ENCODE measurements at regions not wholly inside any gene's neighbourhood (a gene's known extent, or its start where the extent isn't known, plus 50 kb on each side); places are given as distances from the start of the nearest gene placed in this dataset.

DNA sequence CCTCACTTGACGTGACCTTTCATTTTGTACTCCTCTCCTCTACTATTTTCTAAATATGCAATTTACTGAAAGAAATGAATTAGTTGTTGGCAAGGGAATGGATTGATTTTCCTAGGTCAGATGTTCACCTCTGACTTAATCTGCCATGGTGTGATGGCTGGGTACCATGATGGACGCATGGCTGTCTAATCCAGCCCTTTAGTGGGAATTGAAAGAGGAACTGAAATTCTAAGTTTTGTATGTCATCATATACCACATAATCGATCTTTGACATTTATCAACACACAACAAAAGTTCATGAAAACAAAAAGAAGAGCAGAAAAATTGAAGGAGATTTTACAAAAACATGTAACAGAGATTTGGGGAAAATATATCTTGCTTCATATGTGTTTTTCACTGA lies 331.3 kb upstream of the SNX7 start:
- no peak for DNase-seq (ENCODE audit: low read depth)

DNA sequence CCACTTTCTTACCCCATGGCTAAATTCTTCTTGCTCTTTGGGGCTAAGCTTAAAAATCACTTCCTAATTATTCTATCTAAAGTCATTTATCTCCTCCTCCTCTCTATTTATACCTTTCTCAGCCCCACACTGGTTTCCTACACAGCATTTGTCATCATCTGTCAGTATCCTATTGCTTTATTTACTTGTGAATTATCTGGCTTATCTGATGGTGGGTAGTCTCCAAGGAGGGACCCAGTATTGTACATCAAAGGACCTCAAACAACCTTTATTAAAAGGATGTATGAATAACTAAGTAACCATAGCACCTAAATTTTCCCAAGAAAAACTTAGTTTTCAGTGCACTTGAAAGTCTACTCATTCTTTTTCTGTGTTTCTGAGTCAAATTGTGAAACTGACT lies 332.7 kb upstream of the SNX7 start:
- DNase-seq (ENCODE audit: low read depth): no peak

DNA sequence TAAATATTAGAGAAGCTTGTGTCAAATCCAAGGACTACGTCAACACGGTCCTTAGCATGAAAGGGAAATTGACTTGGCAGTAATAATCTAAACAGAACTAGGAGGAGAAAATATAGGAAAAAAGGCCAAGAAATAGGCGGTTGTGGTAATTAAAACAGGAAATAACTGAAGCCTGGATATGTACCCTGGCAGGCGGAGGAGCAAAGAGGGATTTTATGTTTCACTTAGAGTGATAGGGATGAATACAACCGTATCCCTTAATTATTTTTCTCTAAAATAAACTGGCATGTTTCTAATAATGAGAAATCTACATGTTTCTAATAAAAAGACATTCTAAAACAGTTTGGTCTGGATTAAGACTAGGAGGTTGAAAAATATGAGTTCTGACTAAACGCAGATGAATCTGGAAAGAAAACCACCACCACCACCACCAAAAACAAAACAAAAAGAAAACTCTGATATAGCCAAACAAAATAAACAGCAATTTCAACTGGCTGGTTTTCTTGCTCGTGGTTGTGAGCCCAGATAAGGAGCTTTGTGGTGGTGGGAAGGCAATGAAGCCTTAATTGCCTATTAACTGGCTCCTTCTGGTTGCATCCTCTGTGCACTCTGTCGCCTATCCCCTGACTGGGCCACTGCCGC lies 334.2 kb upstream of the SNX7 start:
- no peak for DNase-seq (ENCODE audit: low read depth)

DNA sequence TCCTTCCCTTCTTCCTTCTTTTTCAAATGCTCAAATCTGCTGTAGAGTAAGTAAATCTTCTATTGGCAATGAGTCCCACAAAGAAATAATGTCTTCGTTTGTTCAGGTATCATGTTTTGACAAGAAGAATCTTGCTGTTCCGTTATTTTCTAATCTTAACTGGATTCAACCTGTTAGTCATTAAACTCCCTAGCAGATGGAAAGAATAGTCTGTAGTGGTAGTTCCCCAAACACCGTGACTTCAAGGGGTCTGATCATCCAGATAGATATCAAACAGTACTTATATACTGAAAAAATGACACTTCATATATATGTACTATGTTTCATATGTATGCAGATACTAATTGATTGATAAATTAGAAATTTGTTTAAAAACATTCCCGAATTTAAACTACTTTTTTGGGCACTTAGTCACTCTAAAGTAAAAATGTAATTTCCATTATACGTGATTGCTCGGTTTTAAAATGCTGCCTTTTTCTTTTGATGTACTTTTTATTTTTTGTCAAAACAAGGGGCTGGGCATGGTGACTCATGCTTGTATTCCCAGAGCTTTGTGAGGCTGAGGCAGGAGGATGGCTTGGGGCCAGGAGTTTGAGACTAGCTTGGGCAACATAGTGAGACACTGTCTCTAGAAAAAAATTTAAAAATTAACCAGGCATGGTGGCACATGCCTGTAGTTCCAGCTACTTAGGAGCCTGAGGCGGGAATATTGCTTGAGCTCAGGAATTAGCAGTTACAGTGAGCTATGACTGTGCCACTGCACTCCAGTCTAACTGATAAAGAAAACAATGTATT lies 335.7 kb upstream of the SNX7 start:
- DNase-seq (ENCODE audit: low read depth): no peak

DNA sequence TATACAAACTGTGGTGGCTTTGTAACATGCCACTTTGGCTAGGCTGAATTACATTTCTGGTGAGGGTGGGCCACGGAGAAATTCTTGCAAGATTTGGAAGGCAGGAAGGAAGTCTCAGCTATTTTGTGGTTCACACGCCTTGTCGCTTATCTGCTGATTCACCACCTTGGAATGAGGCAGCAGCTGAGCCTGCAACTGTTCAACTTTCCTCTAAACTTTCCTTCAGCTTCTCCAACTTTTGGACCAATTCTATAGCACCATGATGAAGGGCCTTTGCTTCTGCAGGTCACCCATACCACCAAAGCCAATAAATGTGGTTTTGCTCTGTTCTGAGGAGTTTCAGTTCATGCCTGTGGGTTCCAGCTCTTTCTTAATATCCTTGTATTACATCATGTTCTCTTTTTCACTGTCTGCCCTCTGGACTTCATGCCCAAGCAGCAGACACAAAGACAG lies 337.6 kb upstream of the SNX7 start:
- no peak for DNase-seq (ENCODE audit: low read depth)

DNA sequence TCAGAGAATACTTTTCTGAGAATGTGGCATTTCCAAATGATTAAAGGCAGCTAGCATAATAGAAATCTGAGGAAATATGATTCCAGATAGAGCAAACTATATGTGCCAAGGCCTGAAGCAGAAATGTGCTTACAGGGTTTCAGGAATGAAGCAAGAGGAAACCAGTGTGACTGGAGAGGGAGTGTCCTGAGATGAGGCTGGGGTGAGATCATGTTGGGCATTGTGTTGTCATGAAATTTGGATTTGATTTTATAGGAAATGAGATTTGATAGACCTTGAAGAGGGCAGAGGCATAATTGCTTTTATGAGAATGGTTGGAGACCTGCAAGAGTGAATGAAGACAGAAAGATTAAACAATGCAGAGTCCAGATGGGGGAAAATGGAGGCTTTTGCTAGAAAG lies 338.1 kb upstream of the SNX7 start:
- no peak for DNase-seq (ENCODE audit: low read depth)

DNA sequence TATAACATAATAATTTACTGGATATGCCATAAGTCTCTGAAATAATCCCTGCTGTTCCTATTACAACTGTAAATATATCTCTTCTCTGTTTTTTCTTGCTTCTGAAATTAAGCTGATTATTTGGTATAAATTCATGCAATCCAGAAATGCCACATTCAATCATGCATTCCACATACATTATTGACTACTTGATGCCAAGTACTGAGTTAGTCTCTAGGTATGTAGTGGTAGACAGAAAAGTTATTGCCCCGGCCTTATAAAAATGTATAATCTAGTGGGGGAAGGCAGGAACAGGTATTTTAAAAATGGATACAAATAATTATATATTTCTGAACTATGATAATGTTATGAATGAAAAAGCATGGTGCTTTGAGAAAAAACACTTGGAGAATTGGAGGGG lies 338.6 kb upstream of the SNX7 start:
- no peak for DNase-seq (ENCODE audit: low read depth)

DNA sequence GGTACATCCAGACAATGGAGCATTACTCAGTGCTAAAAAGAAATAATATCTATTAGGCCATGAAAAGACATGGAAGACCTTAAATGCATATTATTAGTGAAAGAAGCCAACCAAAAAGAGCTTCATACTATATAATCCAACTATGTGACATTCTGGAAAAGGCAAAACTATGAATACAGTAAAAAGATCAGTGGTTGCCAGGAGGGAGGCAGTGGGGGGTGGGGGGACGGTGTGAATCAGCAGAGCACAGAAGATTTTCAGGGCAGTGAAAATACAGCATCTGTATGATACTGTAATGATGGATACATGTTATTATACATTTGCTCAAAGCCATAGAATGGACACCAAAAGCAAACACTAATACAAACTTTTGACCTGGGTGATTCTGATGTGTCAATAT lies 339.4 kb upstream of the SNX7 start:
- no peak for DNase-seq (ENCODE audit: low read depth)

DNA sequence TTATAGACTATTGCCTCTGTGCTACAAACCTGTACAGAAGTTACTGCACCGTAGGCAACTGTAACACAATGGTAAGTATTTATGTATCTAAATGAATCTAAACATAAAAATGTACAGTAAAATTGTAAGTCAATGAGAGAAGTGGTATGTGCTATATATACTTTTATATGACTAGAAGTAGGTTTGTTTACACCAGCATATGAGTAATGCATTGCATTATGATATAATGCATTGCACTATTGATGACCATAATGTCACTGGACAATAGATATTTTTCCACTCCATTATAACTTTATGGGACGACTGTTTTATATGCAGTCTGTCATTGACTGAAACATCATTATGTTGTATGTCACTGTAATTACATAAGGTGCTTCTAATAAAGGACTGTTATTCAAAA lies 340.3 kb upstream of the SNX7 start:
- DNase-seq (ENCODE audit: low read depth): no peak

DNA sequence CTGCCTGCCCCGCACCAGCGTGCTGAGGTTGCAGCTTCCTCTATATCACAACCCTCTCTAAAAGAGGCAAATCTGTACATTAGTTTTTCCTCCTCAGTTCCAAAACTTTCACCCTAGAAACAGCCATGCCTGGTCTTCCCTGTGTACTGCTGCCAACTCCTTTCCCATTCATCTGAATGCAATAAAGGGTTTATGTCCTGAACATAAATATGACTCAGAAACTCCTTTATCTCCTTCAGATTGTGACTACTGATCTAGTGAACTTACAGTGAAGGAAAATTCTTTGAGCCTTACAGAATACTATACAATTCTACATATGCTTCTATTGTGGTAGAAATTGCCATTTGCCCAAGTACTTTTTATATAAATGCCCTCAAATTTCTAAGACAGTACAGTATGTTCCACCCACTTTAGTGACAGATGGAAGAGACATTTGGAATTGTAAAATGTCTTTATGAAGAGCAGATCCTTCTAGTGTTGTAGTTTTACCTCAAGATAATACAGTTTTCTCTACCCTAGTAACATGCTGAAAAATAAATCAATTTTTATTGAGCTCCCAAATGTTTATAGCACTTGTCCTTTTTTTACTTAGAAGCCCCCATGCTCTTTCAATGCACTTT lies 345.1 kb upstream of the SNX7 start:
- no peak for DNase-seq (ENCODE audit: low read depth)

DNA sequence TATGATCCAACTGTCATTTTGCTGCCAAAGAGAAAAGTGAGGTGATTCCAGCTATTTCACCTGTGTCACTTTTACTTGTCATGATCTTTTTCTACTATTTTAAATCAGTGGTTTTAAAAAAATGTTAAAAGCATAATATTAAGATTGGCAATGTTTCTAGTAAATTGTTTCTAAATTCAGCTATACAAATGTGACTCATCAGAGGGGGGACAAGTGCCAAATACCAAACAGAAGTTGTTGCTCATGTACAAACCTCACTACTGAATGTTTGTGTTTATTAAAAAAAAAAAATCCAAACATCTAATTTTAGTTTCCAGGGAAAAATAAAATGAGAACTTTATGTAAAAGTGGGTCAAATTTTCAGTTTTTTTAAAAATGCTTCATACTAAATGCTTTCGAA lies 346.2 kb upstream of the SNX7 start:
- no peak for DNase-seq (ENCODE audit: low read depth)

DNA sequence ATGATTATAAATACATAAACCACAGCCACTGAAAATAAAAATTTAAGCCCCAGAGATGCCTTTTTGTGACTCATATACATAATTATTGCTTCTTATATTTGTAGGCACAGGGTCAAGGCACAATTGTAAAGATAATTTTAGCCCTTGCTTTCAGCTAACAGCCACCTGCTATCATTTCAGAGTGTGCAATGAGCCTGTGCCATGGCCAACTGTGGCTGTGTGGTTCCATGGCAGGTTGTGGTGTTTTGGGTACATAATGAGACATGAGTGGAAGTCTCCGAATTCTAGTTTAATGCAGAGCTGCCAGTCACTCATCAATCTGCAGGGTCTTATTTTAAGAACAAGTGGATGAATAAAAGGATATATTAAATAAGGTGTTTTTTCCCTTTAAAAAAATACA lies 346.9 kb upstream of the SNX7 start:
- no peak for DNase-seq (ENCODE audit: low read depth)

DNA sequence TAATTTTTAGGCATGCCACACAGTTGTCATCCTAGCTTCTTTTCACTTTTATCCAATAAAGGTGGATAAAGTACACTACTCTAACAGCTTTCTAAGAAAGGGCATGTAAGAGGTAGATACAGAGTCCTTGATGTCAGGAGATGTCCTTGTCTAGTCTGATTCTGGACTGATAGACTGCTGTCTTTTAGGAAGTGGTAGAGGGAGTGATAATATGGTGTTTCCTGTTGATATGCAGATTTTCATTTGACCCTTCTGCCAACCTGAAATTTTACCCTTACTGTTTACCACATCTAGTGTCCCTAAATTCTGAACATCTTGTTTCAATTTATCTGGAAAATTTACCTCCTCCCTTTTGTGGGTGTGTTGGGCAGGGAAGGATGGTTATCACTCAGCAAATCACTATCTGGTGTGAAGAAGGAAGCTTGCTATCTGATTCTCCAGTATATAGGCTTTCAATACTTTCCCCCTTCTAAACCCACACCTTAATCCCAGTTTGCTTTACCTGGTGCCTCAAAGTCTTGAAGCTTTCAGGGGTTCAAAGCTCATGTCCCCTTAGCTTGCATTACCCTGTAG lies 354.9 kb upstream of the SNX7 start:
- DNase-seq (ENCODE audit: low read depth): no peak

DNA sequence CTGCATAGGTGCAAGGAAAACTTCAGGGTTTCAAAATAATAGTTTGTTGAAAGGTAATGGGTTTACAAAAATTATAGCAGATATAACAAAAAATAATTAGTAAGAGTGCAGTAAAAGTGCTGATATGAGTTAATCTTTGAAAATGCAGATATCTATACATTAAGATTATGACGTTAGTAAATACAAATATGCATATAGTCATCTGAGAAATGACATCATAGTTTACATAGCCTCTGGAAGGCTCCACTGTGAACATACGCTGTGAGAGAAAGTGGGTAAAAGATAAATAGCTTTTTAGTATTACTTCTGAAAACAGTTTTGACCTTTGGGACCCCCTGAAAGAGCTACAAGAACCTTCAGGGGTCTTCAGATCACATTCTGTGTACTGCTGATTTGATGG lies 356.2 kb upstream of the SNX7 start:
- DNase-seq (ENCODE audit: low read depth): no peak

DNA sequence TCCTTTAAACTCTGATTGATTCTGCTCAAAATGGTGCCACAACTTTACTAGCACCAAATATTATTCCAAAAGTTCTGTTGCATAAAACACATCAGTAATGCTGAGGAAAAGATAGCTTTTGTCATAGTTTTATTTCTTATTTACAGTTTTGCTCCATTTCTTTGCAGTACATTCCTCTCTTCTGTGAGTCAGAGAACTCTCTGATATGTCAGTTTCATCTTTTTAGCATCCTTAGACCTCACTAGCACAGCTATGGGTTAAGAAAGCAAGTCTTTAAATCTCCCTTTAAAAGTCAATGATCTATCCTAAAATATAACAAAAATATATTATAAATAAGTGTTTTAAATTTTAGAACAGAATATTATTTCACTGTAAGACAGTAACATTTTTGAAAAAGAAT lies 356.6 kb upstream of the SNX7 start:
- no peak for DNase-seq (ENCODE audit: low read depth)

DNA sequence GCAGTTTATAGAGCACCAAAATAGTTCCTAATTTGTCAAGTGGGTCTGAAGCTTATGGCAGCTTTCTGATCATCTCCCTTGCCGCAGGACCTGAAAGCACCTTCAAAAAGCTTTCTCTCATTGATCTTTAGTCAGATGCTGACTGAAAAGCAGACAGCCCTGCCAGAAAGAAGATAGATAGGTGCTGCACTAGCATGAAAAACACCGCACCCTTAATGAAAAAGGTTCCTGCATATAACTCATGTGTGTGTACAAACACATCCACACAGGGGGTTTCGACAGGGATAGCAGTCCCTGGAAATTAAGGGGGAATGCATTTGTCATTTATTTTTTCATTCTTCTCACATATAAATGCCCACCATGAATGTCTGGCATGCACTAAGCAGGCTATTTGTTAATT lies 361.7 kb upstream of the SNX7 start:
- DNase-seq (ENCODE audit: low read depth): no peak

DNA sequence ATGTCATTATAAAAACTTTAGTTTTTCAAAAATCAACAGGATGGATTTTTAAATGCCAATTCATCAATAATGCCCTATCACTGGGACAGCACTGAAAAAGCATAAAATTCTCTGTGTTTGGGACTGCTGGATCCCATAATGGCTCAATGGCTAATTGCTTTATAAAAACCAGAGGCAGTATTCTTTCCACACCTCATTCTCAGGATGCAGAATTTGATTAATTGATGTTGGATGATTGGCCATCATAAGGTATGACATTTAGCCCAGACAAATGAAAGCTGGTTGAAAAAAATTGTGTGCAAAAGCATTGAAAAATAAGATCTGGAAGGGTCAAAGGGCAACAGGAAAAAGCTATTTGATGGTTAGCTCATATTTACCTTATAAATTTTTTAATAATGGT lies 362.2 kb upstream of the SNX7 start:
- no peak for DNase-seq (ENCODE audit: low read depth)

DNA sequence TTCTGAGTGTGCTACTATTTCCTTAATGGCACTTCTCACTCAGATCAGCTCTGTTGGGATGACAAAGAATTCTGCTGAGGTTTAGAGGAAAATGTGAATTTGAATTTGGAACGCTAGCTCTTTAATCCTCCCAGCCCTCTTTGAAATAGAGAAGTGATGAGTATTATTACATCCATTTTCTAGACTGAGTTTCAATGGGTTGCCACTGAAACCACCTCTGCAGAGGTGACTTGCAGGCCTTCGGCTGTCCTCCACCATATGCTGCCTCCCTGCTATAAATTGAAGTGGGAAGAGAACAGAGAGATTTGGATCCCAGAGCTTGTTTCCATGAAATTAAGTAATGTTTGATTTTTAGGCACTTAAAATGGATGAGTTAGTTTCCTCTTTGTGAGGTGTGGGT lies 363.2 kb upstream of the SNX7 start:
- no peak for DNase-seq (ENCODE audit: low read depth)

DNA sequence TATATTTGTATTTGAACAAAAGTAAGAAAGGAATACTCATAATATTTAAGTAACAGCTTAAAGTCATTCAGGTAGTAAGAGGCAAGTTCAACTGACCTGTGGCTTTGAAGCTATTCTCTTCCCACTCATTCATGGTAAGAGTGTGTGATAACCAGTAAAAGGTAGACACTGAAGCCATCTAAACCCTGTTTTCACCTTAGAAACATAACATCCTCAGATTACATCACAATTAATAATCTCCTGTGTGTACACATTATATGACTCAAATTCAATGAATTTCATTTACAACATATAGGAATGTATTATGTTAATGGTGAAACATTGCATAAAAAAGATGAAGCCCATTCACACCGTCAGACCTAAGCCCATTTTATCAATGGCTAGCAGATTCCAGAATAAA lies 364.8 kb upstream of the SNX7 start:
- no peak for DNase-seq (ENCODE audit: low read depth)

DNA sequence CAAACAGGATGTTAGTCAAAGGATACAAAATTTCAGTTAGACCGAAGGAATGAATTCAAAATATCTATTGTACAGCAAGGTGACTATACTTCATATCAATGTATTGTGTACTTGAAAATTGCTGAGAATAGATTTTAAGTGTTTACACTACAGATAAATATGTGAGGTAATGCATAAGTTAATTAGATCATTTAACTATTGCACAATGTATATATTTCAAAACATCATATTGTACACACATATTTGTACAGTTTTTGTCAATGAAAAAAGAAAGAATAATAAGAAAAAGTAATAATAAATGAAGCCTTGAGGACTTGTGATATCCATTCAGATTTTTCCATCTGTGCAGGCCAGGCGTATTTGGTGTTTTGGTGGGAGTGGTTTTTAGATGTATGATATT lies 367.4 kb upstream of the SNX7 start:
- DNase-seq (ENCODE audit: low read depth): no peak

DNA sequence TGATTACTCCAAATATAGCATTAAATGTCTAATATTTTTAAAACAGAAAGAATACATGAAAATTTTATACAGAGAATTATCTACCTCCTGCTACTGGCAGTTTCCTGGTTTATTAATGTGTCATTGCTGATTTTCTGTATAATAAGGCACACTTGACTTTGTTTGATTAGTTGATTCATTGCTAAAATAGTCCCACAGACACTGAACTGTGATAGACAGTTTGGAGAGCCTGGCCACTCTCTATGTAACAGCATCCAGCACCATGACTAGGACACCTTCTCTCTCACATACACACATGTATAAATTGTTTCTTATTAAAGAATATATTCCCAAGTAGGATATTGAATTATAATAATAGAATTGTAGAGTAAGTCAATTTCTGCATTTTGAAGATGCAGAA lies 368.5 kb upstream of the SNX7 start:
- DNase-seq (ENCODE audit: low read depth): no peak

DNA sequence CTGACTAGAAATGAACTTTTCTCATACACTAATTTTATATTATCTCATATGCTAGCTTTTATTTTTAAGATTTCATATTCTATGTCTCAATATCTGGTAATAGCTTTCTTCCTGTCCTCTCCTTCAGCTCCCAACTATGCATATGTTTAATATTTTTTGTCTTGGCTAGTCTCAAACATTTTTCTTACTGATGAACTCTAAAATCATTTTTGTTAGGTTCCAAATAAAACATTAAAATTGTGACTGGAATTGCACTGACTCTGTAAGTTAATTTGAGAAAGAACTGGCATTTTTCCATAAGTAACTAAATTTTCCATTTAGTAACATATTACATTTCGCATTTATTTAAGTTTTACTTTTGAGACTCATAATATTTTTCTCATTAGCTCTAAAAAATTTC lies 368.5 kb upstream of the DPYD start:
- no peak for DNase-seq (ENCODE audit: low read depth)

DNA sequence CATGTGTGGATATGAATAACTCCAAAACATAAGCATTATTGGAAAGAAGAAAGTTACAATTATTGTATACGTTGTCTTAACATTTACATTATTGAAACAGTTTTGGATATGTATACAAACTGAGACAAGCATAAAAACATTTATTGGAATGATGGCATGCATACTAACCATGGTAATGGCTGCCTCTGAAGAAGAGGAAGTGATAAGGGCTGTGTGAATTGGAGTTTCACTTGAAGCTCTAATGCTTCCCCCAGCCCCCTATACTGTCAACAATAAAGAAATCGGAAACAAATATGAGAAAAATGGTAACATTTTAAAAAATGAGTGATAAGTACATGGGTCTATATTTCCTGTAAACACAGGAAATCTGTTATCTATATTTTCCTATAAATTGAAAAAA lies 367.7 kb upstream of the DPYD start:
- no peak for DNase-seq (ENCODE audit: low read depth)
